H9 (cell line): ENCODE measurements at regions not wholly inside any gene's neighbourhood (a gene's known extent, or its start where the extent isn't known, plus 50 kb on each side); places are given as distances from the start of the nearest gene placed in this dataset.

Experiments
- DNase-seq: peaks from one replicate; pipeline ENCODE4 v3.0.0-alpha.2; 2017
- H2AFZ ChIP-seq: one replicate; pipeline ENCODE4 v1.6.1; 2013; ENCODE audit warnings: mild to moderate bottlenecking, low read length, control low read depth, moderate library complexity
- H2AK5ac ChIP-seq: 2 replicates; pipeline ENCODE4 v1.6.1; 2013; ENCODE audit warnings: low read length, control low read depth, mixed read lengths; ENCODE audit not compliant: insufficient read length
- H2BK120ac ChIP-seq: one replicate; pipeline ENCODE4 v1.6.1; 2013; ENCODE audit warnings: low read depth, mild to moderate bottlenecking, low read length, control low read depth, inconsistent platforms; ENCODE audit not compliant: poor library complexity, severe bottlenecking
- H2BK12ac ChIP-seq: 2 replicates; pipeline ENCODE4 v1.6.1; 2013; ENCODE audit warnings: low read length, control low read depth, mixed read lengths, low read depth; ENCODE audit not compliant: insufficient read length
- H2BK15ac ChIP-seq: 2 replicates; pipeline ENCODE4 v1.6.1; 2013; ENCODE audit warnings: low read depth, low read length, control low read depth
- H2BK20ac ChIP-seq: one replicate; pipeline ENCODE4 v1.6.1; 2013; ENCODE audit warnings: low read depth, mild to moderate bottlenecking, low read length, control low read depth, inconsistent platforms; ENCODE audit not compliant: poor library complexity, severe bottlenecking
- H2BK5ac ChIP-seq: 2 replicates; pipeline ENCODE4 v1.6.1; 2013; ENCODE audit warnings: low read length, control low read depth, mixed read lengths; ENCODE audit not compliant: insufficient read length
- H3K14ac ChIP-seq: 2 replicates; pipeline ENCODE4 v1.6.1; 2013; ENCODE audit warnings: low read length, control low read depth; ENCODE audit not compliant: insufficient read depth
- H3K18ac ChIP-seq: 2 replicates; pipeline ENCODE4 v1.6.1; 2013; ENCODE audit warnings: low read depth, mild to moderate bottlenecking, mixed read lengths, low read length, control low read depth; ENCODE audit not compliant: insufficient read length
- H3K23ac ChIP-seq: 2 replicates; pipeline ENCODE4 v1.6.1; 2013; ENCODE audit warnings: low read length, control low read depth, mixed read lengths, low read depth; ENCODE audit not compliant: insufficient read length
- H3K23me2 ChIP-seq: 2 replicates; pipeline ENCODE4 v1.6.1; 2013; ENCODE audit warnings: low read depth, mild to moderate bottlenecking, mixed read lengths, low read length, control low read depth; ENCODE audit not compliant: insufficient read length, poor library complexity, severe bottlenecking
- H3K27ac ChIP-seq: 2 replicates; pipeline ENCODE4 v1.5.1; 2013; ENCODE audit warnings: low read length, control low read depth, mixed read lengths, low read depth; ENCODE audit not compliant: insufficient read length
- H3K27me3 ChIP-seq: 2 replicates; pipeline ENCODE4 v1.6.1; 2013; ENCODE audit warnings: low read length, control low read depth, inconsistent platforms; ENCODE audit not compliant: insufficient read depth
- H3K4ac ChIP-seq: 2 replicates; pipeline ENCODE4 v1.6.1; 2013; ENCODE audit warnings: low read depth, mild to moderate bottlenecking, control low read depth, inconsistent platforms, low read length, moderate library complexity
- H3K4me1 ChIP-seq: 2 replicates; pipeline ENCODE4 v1.6.1; 2013; ENCODE audit warnings: low read length, control low read depth, inconsistent platforms; ENCODE audit not compliant: insufficient read depth
- H3K4me2 ChIP-seq: 2 replicates; pipeline ENCODE4 v1.6.1; 2013; ENCODE audit warnings: low read length, control low read depth, mixed read lengths; ENCODE audit not compliant: insufficient read length, insufficient read depth
- H3K56ac ChIP-seq: 2 replicates; pipeline ENCODE4 v1.6.1; 2013; ENCODE audit warnings: low read depth, mild to moderate bottlenecking, mixed read lengths, low read length, control low read depth; ENCODE audit not compliant: insufficient read length
- H3K79me1 ChIP-seq: 2 replicates; pipeline ENCODE4 v1.6.1; 2013; ENCODE audit warnings: low read depth, mild to moderate bottlenecking, moderate library complexity, low read length, control low read depth, inconsistent platforms; ENCODE audit not compliant: insufficient read depth, poor library complexity, severe bottlenecking
- H3K79me2 ChIP-seq: 2 replicates; pipeline ENCODE4 v1.6.1; 2013; ENCODE audit warnings: low read length, control low read depth, inconsistent platforms; ENCODE audit not compliant: insufficient read depth
- H3K9ac ChIP-seq: 2 replicates; pipeline ENCODE4 v1.6.1; 2013; ENCODE audit warnings: low read length, control low read depth, mixed read lengths; ENCODE audit not compliant: insufficient read length; ENCODE audit errors: extremely low read depth
- H3K9me3 ChIP-seq: one replicate; pipeline ENCODE4 v1.6.1; 2013; ENCODE audit warnings: low read depth, low read length, inconsistent platforms; ENCODE audit not compliant: control insufficient read depth
- H3T11ph ChIP-seq: one replicate; pipeline ENCODE4 v1.6.1; 2013; ENCODE audit warnings: mild to moderate bottlenecking, low read length, control low read depth, inconsistent platforms
- H4K20me1 ChIP-seq: one replicate; pipeline ENCODE4 v1.6.1; 2013; ENCODE audit not compliant: control insufficient read depth, insufficient read length, insufficient read depth
- H4K5ac ChIP-seq: 2 replicates; pipeline ENCODE4 v1.6.1; 2013; ENCODE audit warnings: low read depth, mild to moderate bottlenecking, mixed read lengths, low read length, control low read depth; ENCODE audit not compliant: insufficient read length
- H4K8ac ChIP-seq: replicated peaks from 2 replicates; pipeline ENCODE4 v1.6.1; 2013; ENCODE audit warnings: low read length, control low read depth, mixed read lengths, low read depth; ENCODE audit not compliant: insufficient read length
- H4K91ac ChIP-seq: 2 replicates; pipeline ENCODE4 v1.6.1; 2013; ENCODE audit warnings: low read depth, mild to moderate bottlenecking, moderate library complexity, mixed read lengths, low read length, control low read depth; ENCODE audit not compliant: insufficient read length
- H3K27ac Mint-ChIP-seq, 3 experiments: 2 replicates in 2 of 3; 3 replicates in 1 of 3; pipeline ENCODE4 v1.8.0; 2020 to 2021; ENCODE audit warnings: mixed read lengths in 3 of 3, mild to moderate bottlenecking in 1 of 3, moderate library complexity in 1 of 3
- H3K27me3 Mint-ChIP-seq: 2 replicates; pipeline ENCODE4 v1.8.0; 2021; ENCODE audit warnings: low read depth, mild to moderate bottlenecking, moderate library complexity, mixed read lengths
- H3K36me3 Mint-ChIP-seq, 3 experiments: 2 replicates in 2 of 3; 3 replicates in 1 of 3; pipeline ENCODE4 v1.8.0; 2020 to 2021; ENCODE audit warnings: low read depth in 3 of 3, mixed read lengths in 3 of 3; ENCODE audit not compliant: insufficient read depth in 1 of 3
- H3K4me1 Mint-ChIP-seq, 2 experiments: 2 replicates each; pipeline ENCODE4 v1.8.0; 2020; ENCODE audit warnings: mixed read lengths in 2 of 2
- H3K4me3 Mint-ChIP-seq, 2 experiments: 2 replicates in 1 of 2; 3 replicates in 1 of 2; pipeline ENCODE4 v1.8.0; 2020 to 2021; ENCODE audit warnings: mild to moderate bottlenecking in 2 of 2, mixed read lengths in 2 of 2, moderate library complexity in 1 of 2
- H3K9me3 Mint-ChIP-seq, 2 experiments: 2 replicates in 1 of 2; 3 replicates in 1 of 2; pipeline ENCODE4 v1.8.0; 2020; ENCODE audit warnings: mild to moderate bottlenecking in 2 of 2, mixed read lengths in 2 of 2, moderate library complexity in 1 of 2
- WGBS: extraction: QIAGEN DNeasy Blood & Tissue Kit; methylation state at CpG from one replicate; pipeline ENCODE4 v1.1.7; 2013; ENCODE audit warnings: missing lambda C conversion rate, low lambda C conversion rate, mixed read lengths; ENCODE audit not compliant: insufficient read length; ENCODE audit errors: extremely low coverage; 5-methylcytosine and 5-hydroxymethylcytosine counted together
- TF ChIP-seq, protein P1 (sequence below): fragments of 200-600 bp; sonication (generic); conservative IDR thresholded peaks from 3 replicates; pipeline ENCODE4 v1.8.0; 2021; ENCODE audit warnings: antibody characterized with exemption, mild to moderate bottlenecking

DNA sequence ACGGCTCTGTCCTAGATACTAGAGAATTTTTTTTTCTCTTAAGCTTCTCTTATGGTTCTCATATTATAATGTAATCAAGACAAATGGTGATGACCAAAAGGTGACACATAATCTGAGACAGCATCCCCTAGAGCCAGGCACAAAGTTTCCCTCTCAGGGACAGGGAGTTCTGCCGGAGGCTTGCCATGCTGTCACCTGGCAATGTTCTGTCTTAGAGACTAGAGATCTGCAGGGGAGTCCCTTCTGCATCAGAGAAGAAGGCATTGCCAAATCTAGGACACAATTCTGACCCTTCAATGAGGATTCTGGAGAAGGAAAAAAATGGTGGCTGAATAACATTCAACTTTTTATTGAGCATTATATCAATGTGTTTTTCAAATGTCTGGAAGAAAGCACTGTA, 261.2 kb upstream of the TRPC7 start:
- Histone ChIP-seq H3K27me3 (no peaks in the 10 kb centered on the region), H3K9ac (no peak overlapping the region), H3K14ac (no peak overlapping the region), H3K4ac (no peak overlapping the region), H3K18ac (no peak overlapping the region), H4K8ac (no peak overlapping the region), H2AK5ac (no peak overlapping the region), H2BK20ac (no peak overlapping the region), H3K23me2 (no peaks in the 10 kb centered on the region), H3K56ac (no peak overlapping the region), H2AFZ (no peak overlapping the region), H3K79me1 (no peaks in the 10 kb centered on the region), H2BK120ac (no peak overlapping the region), H2BK12ac (no peak overlapping the region), H3K4me1 (peaks cover 2% of the 10 kb centered on the region; the same call in 1 of the 2 replicates), H3K27ac (no peak overlapping the region), H3K79me2 (no peaks in the 10 kb centered on the region), H4K5ac (no peak overlapping the region), H3T11ph (no peak overlapping the region), H3K23ac (no peak overlapping the region), H3K9me3 (no peaks in the 10 kb centered on the region), H4K91ac (no peak overlapping the region), H2BK15ac (no peak overlapping the region), H4K20me1 (no peaks in the 10 kb centered on the region), H3K4me2 (no peak overlapping the region), H2BK5ac (no peak overlapping the region)
- WGBS = no CpG with 5 or more reads among the region's 2 CpGs
- TF ChIP-seq, protein P1, sequence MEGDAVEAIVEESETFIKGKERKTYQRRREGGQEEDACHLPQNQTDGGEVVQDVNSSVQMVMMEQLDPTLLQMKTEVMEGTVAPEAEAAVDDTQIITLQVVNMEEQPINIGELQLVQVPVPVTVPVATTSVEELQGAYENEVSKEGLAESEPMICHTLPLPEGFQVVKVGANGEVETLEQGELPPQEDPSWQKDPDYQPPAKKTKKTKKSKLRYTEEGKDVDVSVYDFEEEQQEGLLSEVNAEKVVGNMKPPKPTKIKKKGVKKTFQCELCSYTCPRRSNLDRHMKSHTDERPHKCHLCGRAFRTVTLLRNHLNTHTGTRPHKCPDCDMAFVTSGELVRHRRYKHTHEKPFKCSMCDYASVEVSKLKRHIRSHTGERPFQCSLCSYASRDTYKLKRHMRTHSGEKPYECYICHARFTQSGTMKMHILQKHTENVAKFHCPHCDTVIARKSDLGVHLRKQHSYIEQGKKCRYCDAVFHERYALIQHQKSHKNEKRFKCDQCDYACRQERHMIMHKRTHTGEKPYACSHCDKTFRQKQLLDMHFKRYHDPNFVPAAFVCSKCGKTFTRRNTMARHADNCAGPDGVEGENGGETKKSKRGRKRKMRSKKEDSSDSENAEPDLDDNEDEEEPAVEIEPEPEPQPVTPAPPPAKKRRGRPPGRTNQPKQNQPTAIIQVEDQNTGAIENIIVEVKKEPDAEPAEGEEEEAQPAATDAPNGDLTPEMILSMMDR = no peak
- H3K4me3 Mint-ChIP-seq = no peak overlapping the region
- H3K36me3 Mint-ChIP-seq = no peaks in the 10 kb centered on the region
- H3K27me3 Mint-ChIP-seq = no peaks in the 10 kb centered on the region
- H3K27ac Mint-ChIP-seq = no peak overlapping the region
- no peak for DNase-seq
- no peaks in the 10 kb centered on the region for H3K9me3 Mint-ChIP-seq
- H3K4me1 Mint-ChIP-seq = peaks cover 0 to 2% of the 10 kb centered on the region in 2 experiments; a peak in 1 of 4 replicates
